H9 (cell line): ENCODE measurements at regions not wholly inside any gene's neighbourhood (a gene's known extent, or its start where the extent isn't known, plus 50 kb on each side); places are given as distances from the start of the nearest gene placed in this dataset.

ENCODE experiments used
- DNase-seq: peaks from one replicate; pipeline ENCODE4 v3.0.0-alpha.2; 2017
- H2AFZ ChIP-seq: one replicate; pipeline ENCODE4 v1.6.1; 2013; ENCODE audit warnings: mild to moderate bottlenecking, low read length, control low read depth, moderate library complexity
- H2AK5ac ChIP-seq: 2 replicates; pipeline ENCODE4 v1.6.1; 2013; ENCODE audit warnings: low read length, control low read depth, mixed read lengths; ENCODE audit not compliant: insufficient read length
- H2BK120ac ChIP-seq: one replicate; pipeline ENCODE4 v1.6.1; 2013; ENCODE audit warnings: low read depth, mild to moderate bottlenecking, low read length, control low read depth, inconsistent platforms; ENCODE audit not compliant: poor library complexity, severe bottlenecking
- H2BK12ac ChIP-seq: 2 replicates; pipeline ENCODE4 v1.6.1; 2013; ENCODE audit warnings: low read length, control low read depth, mixed read lengths, low read depth; ENCODE audit not compliant: insufficient read length
- H2BK15ac ChIP-seq: 2 replicates; pipeline ENCODE4 v1.6.1; 2013; ENCODE audit warnings: low read depth, low read length, control low read depth
- H2BK20ac ChIP-seq: one replicate; pipeline ENCODE4 v1.6.1; 2013; ENCODE audit warnings: low read depth, mild to moderate bottlenecking, low read length, control low read depth, inconsistent platforms; ENCODE audit not compliant: poor library complexity, severe bottlenecking
- H2BK5ac ChIP-seq: 2 replicates; pipeline ENCODE4 v1.6.1; 2013; ENCODE audit warnings: low read length, control low read depth, mixed read lengths; ENCODE audit not compliant: insufficient read length
- H3K14ac ChIP-seq: 2 replicates; pipeline ENCODE4 v1.6.1; 2013; ENCODE audit warnings: low read length, control low read depth; ENCODE audit not compliant: insufficient read depth
- H3K18ac ChIP-seq: 2 replicates; pipeline ENCODE4 v1.6.1; 2013; ENCODE audit warnings: low read depth, mild to moderate bottlenecking, mixed read lengths, low read length, control low read depth; ENCODE audit not compliant: insufficient read length
- H3K23ac ChIP-seq: 2 replicates; pipeline ENCODE4 v1.6.1; 2013; ENCODE audit warnings: low read length, control low read depth, mixed read lengths, low read depth; ENCODE audit not compliant: insufficient read length
- H3K23me2 ChIP-seq: 2 replicates; pipeline ENCODE4 v1.6.1; 2013; ENCODE audit warnings: low read depth, mild to moderate bottlenecking, mixed read lengths, low read length, control low read depth; ENCODE audit not compliant: insufficient read length, poor library complexity, severe bottlenecking
- H3K27ac ChIP-seq: 2 replicates; pipeline ENCODE4 v1.5.1; 2013; ENCODE audit warnings: low read length, control low read depth, mixed read lengths, low read depth; ENCODE audit not compliant: insufficient read length
- H3K27me3 ChIP-seq: 2 replicates; pipeline ENCODE4 v1.6.1; 2013; ENCODE audit warnings: low read length, control low read depth, inconsistent platforms; ENCODE audit not compliant: insufficient read depth
- H3K4ac ChIP-seq: 2 replicates; pipeline ENCODE4 v1.6.1; 2013; ENCODE audit warnings: low read depth, mild to moderate bottlenecking, control low read depth, inconsistent platforms, low read length, moderate library complexity
- H3K4me1 ChIP-seq: 2 replicates; pipeline ENCODE4 v1.6.1; 2013; ENCODE audit warnings: low read length, control low read depth, inconsistent platforms; ENCODE audit not compliant: insufficient read depth
- H3K4me2 ChIP-seq: 2 replicates; pipeline ENCODE4 v1.6.1; 2013; ENCODE audit warnings: low read length, control low read depth, mixed read lengths; ENCODE audit not compliant: insufficient read length, insufficient read depth
- H3K56ac ChIP-seq: 2 replicates; pipeline ENCODE4 v1.6.1; 2013; ENCODE audit warnings: low read depth, mild to moderate bottlenecking, mixed read lengths, low read length, control low read depth; ENCODE audit not compliant: insufficient read length
- H3K79me1 ChIP-seq: 2 replicates; pipeline ENCODE4 v1.6.1; 2013; ENCODE audit warnings: low read depth, mild to moderate bottlenecking, moderate library complexity, low read length, control low read depth, inconsistent platforms; ENCODE audit not compliant: insufficient read depth, poor library complexity, severe bottlenecking
- H3K79me2 ChIP-seq: 2 replicates; pipeline ENCODE4 v1.6.1; 2013; ENCODE audit warnings: low read length, control low read depth, inconsistent platforms; ENCODE audit not compliant: insufficient read depth
- H3K9ac ChIP-seq: 2 replicates; pipeline ENCODE4 v1.6.1; 2013; ENCODE audit warnings: low read length, control low read depth, mixed read lengths; ENCODE audit not compliant: insufficient read length; ENCODE audit errors: extremely low read depth
- H3K9me3 ChIP-seq: one replicate; pipeline ENCODE4 v1.6.1; 2013; ENCODE audit warnings: low read depth, low read length, inconsistent platforms; ENCODE audit not compliant: control insufficient read depth
- H3T11ph ChIP-seq: one replicate; pipeline ENCODE4 v1.6.1; 2013; ENCODE audit warnings: mild to moderate bottlenecking, low read length, control low read depth, inconsistent platforms
- H4K20me1 ChIP-seq: one replicate; pipeline ENCODE4 v1.6.1; 2013; ENCODE audit not compliant: control insufficient read depth, insufficient read length, insufficient read depth
- H4K5ac ChIP-seq: 2 replicates; pipeline ENCODE4 v1.6.1; 2013; ENCODE audit warnings: low read depth, mild to moderate bottlenecking, mixed read lengths, low read length, control low read depth; ENCODE audit not compliant: insufficient read length
- H4K8ac ChIP-seq: replicated peaks from 2 replicates; pipeline ENCODE4 v1.6.1; 2013; ENCODE audit warnings: low read length, control low read depth, mixed read lengths, low read depth; ENCODE audit not compliant: insufficient read length
- H4K91ac ChIP-seq: 2 replicates; pipeline ENCODE4 v1.6.1; 2013; ENCODE audit warnings: low read depth, mild to moderate bottlenecking, moderate library complexity, mixed read lengths, low read length, control low read depth; ENCODE audit not compliant: insufficient read length
- H3K27ac Mint-ChIP-seq, 3 experiments: 2 replicates in 2 of 3; 3 replicates in 1 of 3; pipeline ENCODE4 v1.8.0; 2020 to 2021; ENCODE audit warnings: mixed read lengths in 3 of 3, mild to moderate bottlenecking in 1 of 3, moderate library complexity in 1 of 3
- H3K27me3 Mint-ChIP-seq: 2 replicates; pipeline ENCODE4 v1.8.0; 2021; ENCODE audit warnings: low read depth, mild to moderate bottlenecking, moderate library complexity, mixed read lengths
- H3K36me3 Mint-ChIP-seq, 3 experiments: 2 replicates in 2 of 3; 3 replicates in 1 of 3; pipeline ENCODE4 v1.8.0; 2020 to 2021; ENCODE audit warnings: low read depth in 3 of 3, mixed read lengths in 3 of 3; ENCODE audit not compliant: insufficient read depth in 1 of 3
- H3K4me1 Mint-ChIP-seq, 2 experiments: 2 replicates each; pipeline ENCODE4 v1.8.0; 2020; ENCODE audit warnings: mixed read lengths in 2 of 2
- H3K4me3 Mint-ChIP-seq, 2 experiments: 2 replicates in 1 of 2; 3 replicates in 1 of 2; pipeline ENCODE4 v1.8.0; 2020 to 2021; ENCODE audit warnings: mild to moderate bottlenecking in 2 of 2, mixed read lengths in 2 of 2, moderate library complexity in 1 of 2
- H3K9me3 Mint-ChIP-seq, 2 experiments: 2 replicates in 1 of 2; 3 replicates in 1 of 2; pipeline ENCODE4 v1.8.0; 2020; ENCODE audit warnings: mild to moderate bottlenecking in 2 of 2, mixed read lengths in 2 of 2, moderate library complexity in 1 of 2
- WGBS: extraction: QIAGEN DNeasy Blood & Tissue Kit; methylation state at CpG from one replicate; pipeline ENCODE4 v1.1.7; 2013; ENCODE audit warnings: missing lambda C conversion rate, low lambda C conversion rate, mixed read lengths; ENCODE audit not compliant: insufficient read length; ENCODE audit errors: extremely low coverage; 5-methylcytosine and 5-hydroxymethylcytosine counted together
- TF ChIP-seq, protein P1 (sequence below): fragments of 200-600 bp; sonication (generic); conservative IDR thresholded peaks from 3 replicates; pipeline ENCODE4 v1.8.0; 2021; ENCODE audit warnings: antibody characterized with exemption, mild to moderate bottlenecking

DNA sequence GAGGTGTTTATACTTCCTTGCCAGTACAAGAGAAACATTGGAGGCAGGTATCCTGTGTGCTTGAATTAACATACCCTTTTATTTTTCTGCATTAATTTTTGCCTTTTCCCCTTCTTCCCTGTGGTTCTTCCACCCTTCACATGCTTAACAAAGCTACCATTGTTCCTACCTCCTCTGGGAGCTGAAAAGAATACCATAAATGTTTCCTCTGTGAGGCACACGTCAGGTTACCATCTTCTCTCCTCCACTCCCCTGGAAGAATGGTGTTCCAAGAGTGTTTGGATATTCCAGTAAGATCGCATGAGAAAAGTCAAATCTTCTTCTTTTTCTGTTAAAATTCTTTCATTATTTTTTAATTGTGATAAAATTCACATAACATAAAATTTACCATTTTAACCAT is 74.6 kb upstream of the MARK1 start:
- no peak overlapping the region for H3K9ac ChIP-seq
- Mint-ChIP-seq H3K27me3 (no peaks in the 10 kb centered on the region; the same call in 1 of the 2 replicates), H3K27ac (no peak overlapping the region), H3K4me1 (peaks cover 18 to 22% of the 10 kb centered on the region in 2 experiments), H3K9me3 (no peaks in the 10 kb centered on the region), H3K4me3 (no peak overlapping the region), H3K36me3 (no peaks in the 10 kb centered on the region)
- no peaks in the 10 kb centered on the region for H3K79me1 ChIP-seq
- no peak overlapping the region for H3K56ac ChIP-seq
- H2BK120ac ChIP-seq, result no peak overlapping the region
- no peak overlapping the region for H4K8ac ChIP-seq
- no peaks in the 10 kb centered on the region for H3K9me3 ChIP-seq
- no peak overlapping the region for H2BK15ac ChIP-seq
- H2AFZ ChIP-seq, result no peak overlapping the region
- H3K18ac ChIP-seq, result no peak overlapping the region
- no peak overlapping the region for H3K23ac ChIP-seq
- H3K27ac ChIP-seq, result no peak overlapping the region
- H2BK12ac ChIP-seq, result no peak overlapping the region
- no peak overlapping the region for H3K4ac ChIP-seq
- no peak overlapping the region for H2BK5ac ChIP-seq
- H3T11ph ChIP-seq, result no peak overlapping the region
- H4K91ac ChIP-seq, result no peak overlapping the region
- no peak overlapping the region for H4K5ac ChIP-seq
- H2BK20ac ChIP-seq, result no peak overlapping the region
- H4K20me1 ChIP-seq, result no peaks in the 10 kb centered on the region
- no CpG with 5 or more reads among the region's 2 CpGs for WGBS
- DNase-seq, result no peak
- H3K4me2 ChIP-seq, result no peak overlapping the region
- H3K4me1 ChIP-seq, result no peaks in the 10 kb centered on the region
- no peak overlapping the region for H2AK5ac ChIP-seq
- H3K14ac ChIP-seq, result no peak overlapping the region
- TF ChIP-seq, protein P1, sequence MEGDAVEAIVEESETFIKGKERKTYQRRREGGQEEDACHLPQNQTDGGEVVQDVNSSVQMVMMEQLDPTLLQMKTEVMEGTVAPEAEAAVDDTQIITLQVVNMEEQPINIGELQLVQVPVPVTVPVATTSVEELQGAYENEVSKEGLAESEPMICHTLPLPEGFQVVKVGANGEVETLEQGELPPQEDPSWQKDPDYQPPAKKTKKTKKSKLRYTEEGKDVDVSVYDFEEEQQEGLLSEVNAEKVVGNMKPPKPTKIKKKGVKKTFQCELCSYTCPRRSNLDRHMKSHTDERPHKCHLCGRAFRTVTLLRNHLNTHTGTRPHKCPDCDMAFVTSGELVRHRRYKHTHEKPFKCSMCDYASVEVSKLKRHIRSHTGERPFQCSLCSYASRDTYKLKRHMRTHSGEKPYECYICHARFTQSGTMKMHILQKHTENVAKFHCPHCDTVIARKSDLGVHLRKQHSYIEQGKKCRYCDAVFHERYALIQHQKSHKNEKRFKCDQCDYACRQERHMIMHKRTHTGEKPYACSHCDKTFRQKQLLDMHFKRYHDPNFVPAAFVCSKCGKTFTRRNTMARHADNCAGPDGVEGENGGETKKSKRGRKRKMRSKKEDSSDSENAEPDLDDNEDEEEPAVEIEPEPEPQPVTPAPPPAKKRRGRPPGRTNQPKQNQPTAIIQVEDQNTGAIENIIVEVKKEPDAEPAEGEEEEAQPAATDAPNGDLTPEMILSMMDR, result no peak
- no peaks in the 10 kb centered on the region for H3K79me2 ChIP-seq
- no peaks in the 10 kb centered on the region for H3K23me2 ChIP-seq
- no peaks in the 10 kb centered on the region for H3K27me3 ChIP-seq
